ES-I3 (cell line): ENCODE measurements at regions not wholly inside any gene's neighbourhood (a gene's known extent, or its start where the extent isn't known, plus 50 kb on each side); places are given as distances from the start of the nearest gene placed in this dataset.
"Not testable (repeated sequence)": the region's sequence is repeated elsewhere in the genome, so short reads cannot be mapped to it uniquely, and the experiment has no call there.

ENCODE experiments used
- H3K36me3 ChIP-seq: 2 replicates; pipeline ENCODE4 v1.6.1; 2013; ENCODE audit warnings: mild to moderate bottlenecking, low read length, control low read depth, moderate library complexity; ENCODE audit not compliant: insufficient read depth
- H3K4me1 ChIP-seq: 2 replicates; pipeline ENCODE4 v1.6.1; 2013; ENCODE audit warnings: mild to moderate bottlenecking, control low read depth, low read length; ENCODE audit not compliant: insufficient read depth
- H3K9ac ChIP-seq: 2 replicates; pipeline ENCODE4 v1.6.1; 2013; ENCODE audit warnings: low read depth, mild to moderate bottlenecking, low read length, moderate library complexity
- H3K9me3 ChIP-seq: 2 replicates; pipeline ENCODE4 v1.6.1; 2013; ENCODE audit warnings: mild to moderate bottlenecking, low read length, moderate library complexity; ENCODE audit not compliant: control insufficient read depth, insufficient read depth

GRCh38 chrX:89539150-89539549 lies 382.6 kb upstream of the TGIF2LX start:
- H3K36me3 ChIP-seq, H3K9me3 ChIP-seq, H3K4me1 ChIP-seq: not testable (repeated sequence)
- peak overlapping the region; percentile 28; the same call in 1 of the 2 replicates for H3K9ac ChIP-seq

DNA sequence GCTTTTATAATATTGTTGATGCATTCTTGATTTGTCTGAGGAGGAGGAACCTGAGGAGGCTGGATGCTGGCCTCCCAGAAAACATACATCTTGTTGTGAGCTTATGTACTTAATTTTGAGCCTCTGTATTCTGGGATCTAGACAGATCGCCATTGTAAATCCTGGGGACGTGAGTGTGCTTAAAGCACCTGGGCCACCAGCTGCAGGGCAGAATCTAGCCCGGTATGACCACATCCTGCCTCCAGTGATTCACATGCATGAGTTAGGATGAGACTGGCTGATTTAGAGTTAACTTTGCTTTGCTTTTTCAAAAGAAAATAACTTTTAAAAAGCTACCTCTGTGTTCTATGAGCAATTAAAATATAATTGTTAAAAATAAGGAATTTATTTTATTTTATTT lies 364.6 kb upstream of the TGIF2LX start:
- not testable (repeated sequence) for H3K9ac ChIP-seq, H3K36me3 ChIP-seq, H3K4me1 ChIP-seq, H3K9me3 ChIP-seq

DNA sequence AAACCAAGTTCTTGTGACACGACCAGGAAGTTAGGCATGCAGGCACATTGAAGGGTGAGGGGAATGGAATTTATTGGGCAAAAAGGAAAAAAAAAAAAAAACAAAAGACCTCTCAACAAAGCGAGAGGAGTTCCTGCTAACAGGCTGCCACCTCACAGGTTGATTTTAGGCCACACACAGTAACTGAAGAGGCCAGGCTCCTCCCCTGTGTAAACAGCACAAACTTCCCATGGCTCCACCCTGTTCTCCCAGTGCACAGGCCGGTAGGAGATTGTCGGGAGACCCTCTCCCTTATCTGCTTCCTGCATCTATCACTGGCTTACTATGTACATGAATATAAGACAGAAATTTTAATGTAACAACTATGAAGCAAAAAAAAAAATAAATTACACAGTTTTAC lies 359.6 kb upstream of the TGIF2LX start:
- not testable (repeated sequence) for H3K9ac ChIP-seq, H3K9me3 ChIP-seq, H3K4me1 ChIP-seq, H3K36me3 ChIP-seq

GRCh38 chrX:89563107-89563506 lies 358.6 kb upstream of the TGIF2LX start:
- H3K4me1 ChIP-seq, H3K9me3 ChIP-seq, H3K36me3 ChIP-seq, H3K9ac ChIP-seq: not testable (repeated sequence)

GRCh38 chrX:89567787-89568186 lies 353.9 kb upstream of the TGIF2LX start:
- H3K36me3 ChIP-seq, H3K9ac ChIP-seq, H3K9me3 ChIP-seq, H3K4me1 ChIP-seq: not testable (repeated sequence)

- H3K36me3 ChIP-seq, H3K9ac ChIP-seq, H3K9me3 ChIP-seq, H3K4me1 ChIP-seq: not testable (repeated sequence)
These were observed 339.8 kb upstream of the TGIF2LX start for GRCh38 chrX:89581868-89582267.

DNA sequence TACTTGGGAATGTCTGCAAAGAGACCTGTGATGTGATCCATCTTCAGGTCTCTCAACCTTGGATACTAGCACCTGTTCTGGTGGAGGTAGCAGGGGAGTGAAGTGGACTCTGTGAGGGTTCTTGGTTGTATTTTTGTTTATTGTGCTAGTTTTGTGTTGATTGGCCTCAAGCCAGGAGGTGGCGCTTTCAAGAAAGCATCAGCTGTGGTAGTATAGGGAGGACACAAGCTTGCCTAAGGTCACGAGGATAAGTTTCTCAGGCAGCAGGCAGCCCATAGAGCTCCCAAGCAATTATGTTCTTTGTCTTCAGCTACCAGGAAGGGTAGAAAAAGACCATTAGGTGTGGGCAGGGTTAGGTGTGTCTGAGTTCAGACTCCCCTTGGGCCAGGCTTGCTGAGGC lies 289.9 kb upstream of the TGIF2LX start:
- H3K36me3 ChIP-seq, H3K4me1 ChIP-seq, H3K9ac ChIP-seq: not testable (repeated sequence)

GRCh38 chrX:89635887-89636286 lies 285.8 kb upstream of the TGIF2LX start:
- not testable (repeated sequence) for H3K4me1 ChIP-seq, H3K9ac ChIP-seq, H3K36me3 ChIP-seq, H3K9me3 ChIP-seq

More for the DNA sequence above, 289.9 kb upstream of the TGIF2LX start:
- not testable (repeated sequence) for H3K9me3 ChIP-seq

- H3K36me3 ChIP-seq, H3K9me3 ChIP-seq, H3K4me1 ChIP-seq, H3K9ac ChIP-seq: not testable (repeated sequence)
These were observed 263.0 kb upstream of the TGIF2LX start for GRCh38 chrX:89658662-89659061.

DNA sequence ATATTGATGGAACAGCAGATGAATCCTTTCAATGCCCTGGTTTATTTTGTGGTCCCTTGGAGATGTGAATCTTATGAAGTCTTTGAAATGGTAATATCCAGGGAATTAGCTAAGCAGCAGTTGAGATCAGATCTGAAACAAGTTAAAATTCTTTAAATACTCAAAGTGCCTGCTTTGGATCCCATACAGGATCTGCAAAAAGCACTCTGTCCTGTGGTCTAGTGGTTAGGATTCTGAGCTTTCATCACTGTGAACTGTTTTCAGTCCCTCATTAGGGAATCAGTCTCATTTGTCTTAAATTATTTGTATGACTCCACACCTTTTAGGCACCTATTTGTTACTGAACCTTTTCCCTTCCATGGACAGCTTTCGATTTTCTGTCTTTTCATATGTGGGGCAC lies 215.2 kb upstream of the TGIF2LX start:
- not testable (repeated sequence) for H3K9me3 ChIP-seq, H3K4me1 ChIP-seq, H3K36me3 ChIP-seq, H3K9ac ChIP-seq

GRCh38 chrX:89707363-89707927 lies 214.3 kb upstream of the TGIF2LX start:
- not testable (repeated sequence) for H3K9ac ChIP-seq, H3K9me3 ChIP-seq, H3K4me1 ChIP-seq, H3K36me3 ChIP-seq

DNA sequence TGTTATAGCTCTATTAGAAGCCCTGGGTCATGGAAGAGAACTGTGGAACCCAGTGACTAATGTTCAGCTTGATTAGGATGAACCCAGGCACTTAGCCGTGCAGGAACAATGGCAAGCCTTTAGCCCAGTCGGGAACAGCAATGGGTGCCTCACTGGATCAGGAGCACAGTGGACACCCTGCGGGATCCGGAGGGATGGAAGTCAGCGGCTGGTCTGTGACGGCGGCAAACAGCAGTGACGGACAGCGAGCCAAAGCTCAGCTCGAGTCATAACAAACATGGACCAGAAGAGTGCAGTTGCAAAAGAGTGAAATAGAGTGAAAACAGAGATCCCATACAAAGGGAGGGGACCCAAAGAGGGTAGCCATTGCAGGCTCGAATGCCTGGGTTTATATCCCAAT lies 187.3 kb upstream of the TGIF2LX start:
- H3K4me1 ChIP-seq, H3K36me3 ChIP-seq, H3K9ac ChIP-seq, H3K9me3 ChIP-seq: not testable (repeated sequence)

DNA sequence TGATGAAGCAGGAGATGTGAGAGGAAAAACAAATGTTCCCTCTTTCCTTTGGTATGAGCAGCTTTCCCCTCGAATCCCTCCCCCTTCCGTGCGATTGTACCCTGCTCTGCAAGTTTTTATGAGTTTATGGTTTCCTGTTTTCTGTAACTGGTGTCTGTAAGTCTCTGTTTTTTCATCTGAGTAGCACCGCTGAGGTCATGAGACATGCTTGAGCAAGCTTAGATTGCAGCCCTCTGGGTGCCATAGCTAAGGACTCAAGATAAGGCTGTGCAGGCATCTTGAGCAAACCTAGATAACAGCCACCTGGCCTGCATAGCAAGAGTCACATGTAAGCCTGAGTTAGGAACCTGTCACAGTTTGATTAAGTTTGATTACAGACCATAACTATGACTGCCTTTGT lies 165.2 kb upstream of the TGIF2LX start:
- H3K9me3 ChIP-seq, H3K4me1 ChIP-seq, H3K36me3 ChIP-seq, H3K9ac ChIP-seq: not testable (repeated sequence)

DNA sequence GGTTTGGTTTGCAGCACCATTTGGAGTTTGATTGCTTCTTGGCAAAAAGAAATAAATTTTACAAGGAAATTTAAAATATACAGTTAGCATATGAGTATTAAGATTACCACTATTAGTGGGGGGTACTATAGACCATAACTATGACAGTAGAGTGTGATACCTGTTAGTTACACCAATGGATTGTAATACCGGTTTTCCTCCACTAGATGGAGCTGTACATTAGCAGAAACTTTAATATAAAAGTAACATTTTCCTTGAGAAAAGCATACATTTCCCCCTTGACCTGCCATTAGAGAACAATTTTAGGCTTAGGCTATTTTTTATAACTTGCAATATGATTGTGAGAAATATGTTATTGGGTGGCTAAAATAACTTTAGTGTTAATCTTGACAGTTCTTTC lies 163.9 kb upstream of the TGIF2LX start:
- H3K9me3 ChIP-seq, H3K9ac ChIP-seq, H3K4me1 ChIP-seq, H3K36me3 ChIP-seq: not testable (repeated sequence)

DNA sequence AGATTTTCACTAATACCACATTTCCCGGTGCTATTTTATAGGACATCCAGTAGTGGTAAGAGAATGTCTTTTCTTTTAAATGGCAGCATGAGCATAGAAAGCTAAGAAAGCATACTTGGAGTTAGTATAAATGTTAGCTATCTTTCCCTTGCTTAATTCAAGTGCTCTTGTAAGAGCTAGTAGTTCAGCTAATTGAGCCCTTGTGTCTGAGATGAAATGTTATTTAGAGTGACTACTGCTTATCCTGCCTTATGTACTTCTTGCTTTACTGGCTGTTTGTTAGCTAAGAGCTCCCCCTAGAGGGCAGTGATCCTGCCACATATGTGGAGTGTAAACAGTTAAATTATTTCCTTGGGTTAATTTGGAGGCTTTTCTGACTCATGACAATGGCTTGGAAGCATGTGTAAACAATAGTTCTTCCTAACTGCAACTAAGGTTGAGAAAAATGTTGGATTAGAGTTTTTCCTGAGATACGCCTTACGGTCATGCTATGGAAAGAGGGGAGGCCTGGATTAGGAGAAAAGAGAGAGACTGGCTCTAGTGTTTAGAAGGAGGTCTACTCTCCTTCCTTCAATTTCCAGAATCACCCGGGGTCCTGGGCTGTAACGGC lies 162.5 kb upstream of the TGIF2LX start:
- H3K36me3 ChIP-seq, H3K9me3 ChIP-seq, H3K9ac ChIP-seq, H3K4me1 ChIP-seq: not testable (repeated sequence)

GRCh38 chrX:89771639-89772038 lies 150.1 kb upstream of the TGIF2LX start:
- H3K4me1 ChIP-seq, H3K9me3 ChIP-seq, H3K36me3 ChIP-seq, H3K9ac ChIP-seq: not testable (repeated sequence)
